HEK293 (cell line): ENCODE measurements at regions not wholly inside any gene's neighbourhood (a gene's known extent, or its start where the extent isn't known, plus 50 kb on each side); places are given as distances from the start of the nearest gene placed in this dataset.

Experiments used
- HOXD13 ChIP-seq: sonication (generic); formaldehyde crosslinking; IDR thresholded peaks from 2 replicates; pipeline ENCODE4 v1.8.0; 2022; ENCODE audit warnings: missing genetic modification reagents, borderline replicate concordance
- PRDM10 ChIP-seq: fragments of 450-650 bp; formaldehyde crosslinking; IDR thresholded peaks from 2 replicates; pipeline ENCODE4 v1.5.1; 2016; ENCODE audit warnings: missing biosample characterization, missing genetic modification characterization
- PRDM2 ChIP-seq: fragments of 450-650 bp; formaldehyde crosslinking; IDR thresholded peaks from 2 replicates; pipeline ENCODE4 v1.5.1; 2016; ENCODE audit warnings: missing biosample characterization, missing genetic modification characterization, borderline replicate concordance
- ZNF785 ChIP-seq: fragments of 450-650 bp; formaldehyde crosslinking; IDR thresholded peaks from 2 replicates; pipeline ENCODE4 v1.5.1; 2016; ENCODE audit warnings: missing biosample characterization, missing genetic modification characterization
- TF ChIP-seq, protein P1 (sequence below): fragments of 450-650 bp; formaldehyde crosslinking; IDR thresholded peaks from 2 replicates; pipeline ENCODE4 v1.5.1; 2016; ENCODE audit warnings: missing biosample characterization, missing genetic modification characterization
- TF ChIP-seq, protein P2 (sequence below): fragments of 450-650 bp; formaldehyde crosslinking; IDR thresholded peaks from 2 replicates; pipeline ENCODE4 v1.5.1; 2016; ENCODE audit warnings: missing biosample characterization, missing genetic modification characterization

DNA sequence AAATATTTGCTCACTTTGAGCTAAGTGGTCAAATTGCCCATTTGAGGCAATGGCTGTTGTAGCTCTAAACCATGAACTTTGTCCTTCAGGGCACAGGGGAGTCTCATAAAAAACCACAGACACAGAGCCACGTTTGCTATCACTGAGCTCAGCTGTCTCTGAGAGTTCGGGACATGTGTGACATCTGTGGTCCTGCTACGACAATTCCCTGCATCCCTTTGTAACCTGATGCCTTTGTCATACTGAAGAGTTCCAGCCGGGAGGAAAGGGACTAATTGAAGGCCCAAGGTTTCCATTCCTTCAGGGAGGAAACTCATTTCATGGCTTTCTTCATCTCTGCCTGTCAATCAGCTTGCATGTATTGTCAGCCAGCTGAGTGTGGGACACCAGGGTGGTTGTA, 599.4 kb upstream of the CDH5 start:
- TF ChIP-seq PRDM2 (tag by site-specific recombination) (no peak), PRDM10 (tag by site-specific recombination) (no peak), HOXD13 (CRISPR knock-in tag) (no peak), ZNF785 (tag by site-specific recombination) (no peak)
- TF ChIP-seq, protein P1, sequence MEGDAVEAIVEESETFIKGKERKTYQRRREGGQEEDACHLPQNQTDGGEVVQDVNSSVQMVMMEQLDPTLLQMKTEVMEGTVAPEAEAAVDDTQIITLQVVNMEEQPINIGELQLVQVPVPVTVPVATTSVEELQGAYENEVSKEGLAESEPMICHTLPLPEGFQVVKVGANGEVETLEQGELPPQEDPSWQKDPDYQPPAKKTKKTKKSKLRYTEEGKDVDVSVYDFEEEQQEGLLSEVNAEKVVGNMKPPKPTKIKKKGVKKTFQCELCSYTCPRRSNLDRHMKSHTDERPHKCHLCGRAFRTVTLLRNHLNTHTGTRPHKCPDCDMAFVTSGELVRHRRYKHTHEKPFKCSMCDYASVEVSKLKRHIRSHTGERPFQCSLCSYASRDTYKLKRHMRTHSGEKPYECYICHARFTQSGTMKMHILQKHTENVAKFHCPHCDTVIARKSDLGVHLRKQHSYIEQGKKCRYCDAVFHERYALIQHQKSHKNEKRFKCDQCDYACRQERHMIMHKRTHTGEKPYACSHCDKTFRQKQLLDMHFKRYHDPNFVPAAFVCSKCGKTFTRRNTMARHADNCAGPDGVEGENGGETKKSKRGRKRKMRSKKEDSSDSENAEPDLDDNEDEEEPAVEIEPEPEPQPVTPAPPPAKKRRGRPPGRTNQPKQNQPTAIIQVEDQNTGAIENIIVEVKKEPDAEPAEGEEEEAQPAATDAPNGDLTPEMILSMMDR (tag by site-specific recombination), result no peak
- TF ChIP-seq, protein P2, sequence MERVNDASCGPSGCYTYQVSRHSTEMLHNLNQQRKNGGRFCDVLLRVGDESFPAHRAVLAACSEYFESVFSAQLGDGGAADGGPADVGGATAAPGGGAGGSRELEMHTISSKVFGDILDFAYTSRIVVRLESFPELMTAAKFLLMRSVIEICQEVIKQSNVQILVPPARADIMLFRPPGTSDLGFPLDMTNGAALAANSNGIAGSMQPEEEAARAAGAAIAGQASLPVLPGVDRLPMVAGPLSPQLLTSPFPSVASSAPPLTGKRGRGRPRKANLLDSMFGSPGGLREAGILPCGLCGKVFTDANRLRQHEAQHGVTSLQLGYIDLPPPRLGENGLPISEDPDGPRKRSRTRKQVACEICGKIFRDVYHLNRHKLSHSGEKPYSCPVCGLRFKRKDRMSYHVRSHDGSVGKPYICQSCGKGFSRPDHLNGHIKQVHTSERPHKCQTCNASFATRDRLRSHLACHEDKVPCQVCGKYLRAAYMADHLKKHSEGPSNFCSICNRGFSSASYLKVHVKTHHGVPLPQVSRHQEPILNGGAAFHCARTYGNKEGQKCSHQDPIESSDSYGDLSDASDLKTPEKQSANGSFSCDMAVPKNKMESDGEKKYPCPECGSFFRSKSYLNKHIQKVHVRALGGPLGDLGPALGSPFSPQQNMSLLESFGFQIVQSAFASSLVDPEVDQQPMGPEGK (tag by site-specific recombination), result no peak
